ENCODE measurements at regions not wholly inside any gene's neighbourhood (a gene's known extent, or its start where the extent isn't known, plus 50 kb on each side); places are given as distances from the start of the nearest gene placed in this dataset.

DNA sequence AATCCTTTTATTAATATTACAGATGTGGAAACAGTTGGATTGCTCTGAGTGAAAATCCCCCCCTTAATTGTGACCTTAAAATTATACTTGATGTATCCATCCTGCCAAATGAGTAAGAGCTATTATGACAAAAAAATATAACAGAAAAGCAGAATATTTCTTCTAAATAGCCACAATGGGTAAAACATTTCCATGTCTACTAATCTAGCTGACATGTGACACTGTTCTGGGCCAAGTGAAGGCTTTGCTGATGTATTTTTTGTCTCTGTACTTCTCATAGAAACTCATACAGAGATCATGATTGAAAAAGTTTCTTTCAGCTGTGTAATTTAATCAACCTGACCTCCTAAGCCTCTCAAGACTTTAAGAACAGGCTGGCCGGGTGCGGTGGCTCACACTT lies 569.1 kb upstream of the ZFP42 start:
- 77 to 82% methylated on average over 2 of the region's 2 CpGs for WGBS, 2 donors
- no peaks in the 10 kb centered on the region for H3K9me3 ChIP-seq
- H3K4me3 ChIP-seq, result no peak overlapping the region
- DNase-seq (no peak), ATAC-seq (no peak)
- no peaks in the 10 kb centered on the region for H3K4me1 ChIP-seq
- no peak overlapping the region for H3K27ac ChIP-seq
- TF ChIP-seq, protein P1, sequence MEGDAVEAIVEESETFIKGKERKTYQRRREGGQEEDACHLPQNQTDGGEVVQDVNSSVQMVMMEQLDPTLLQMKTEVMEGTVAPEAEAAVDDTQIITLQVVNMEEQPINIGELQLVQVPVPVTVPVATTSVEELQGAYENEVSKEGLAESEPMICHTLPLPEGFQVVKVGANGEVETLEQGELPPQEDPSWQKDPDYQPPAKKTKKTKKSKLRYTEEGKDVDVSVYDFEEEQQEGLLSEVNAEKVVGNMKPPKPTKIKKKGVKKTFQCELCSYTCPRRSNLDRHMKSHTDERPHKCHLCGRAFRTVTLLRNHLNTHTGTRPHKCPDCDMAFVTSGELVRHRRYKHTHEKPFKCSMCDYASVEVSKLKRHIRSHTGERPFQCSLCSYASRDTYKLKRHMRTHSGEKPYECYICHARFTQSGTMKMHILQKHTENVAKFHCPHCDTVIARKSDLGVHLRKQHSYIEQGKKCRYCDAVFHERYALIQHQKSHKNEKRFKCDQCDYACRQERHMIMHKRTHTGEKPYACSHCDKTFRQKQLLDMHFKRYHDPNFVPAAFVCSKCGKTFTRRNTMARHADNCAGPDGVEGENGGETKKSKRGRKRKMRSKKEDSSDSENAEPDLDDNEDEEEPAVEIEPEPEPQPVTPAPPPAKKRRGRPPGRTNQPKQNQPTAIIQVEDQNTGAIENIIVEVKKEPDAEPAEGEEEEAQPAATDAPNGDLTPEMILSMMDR (IDR thresholded peaks at IDR 0.05), result no peak
- TF ChIP-seq POLR2A (IDR thresholded peaks at IDR 0.05), result no peak
- H3K36me3 ChIP-seq (replicated peaks in 1 of 2; ENCODE audit: insufficient read depth in 1 of 2, low read depth in 2 of 2), result no peaks in the 10 kb centered on the region
- no peaks in the 10 kb centered on the region for H3K27me3 ChIP-seq
- intact Hi-C loops (cut with DNase I), result no loop called here

GRCh38 chr4:187432310-187432709 lies 563.3 kb upstream of the ZFP42 start:
- Histone ChIP-seq H3K4me3 (no peak overlapping the region), H3K36me3 (replicated peaks in 1 of 2; ENCODE audit: insufficient read depth in 1 of 2, low read depth in 2 of 2) (no peaks in the 10 kb centered on the region), H3K27me3 (no peaks in the 10 kb centered on the region), H3K9me3 (no peaks in the 10 kb centered on the region), H3K27ac (no peak overlapping the region), H3K4me1 (no peaks in the 10 kb centered on the region)
- intact Hi-C loops (cut with DNase I), result no loop called here
- ATAC-seq (no peak), DNase-seq (no peak)
- TF ChIP-seq POLR2A (IDR thresholded peaks at IDR 0.05), result no peak
- TF ChIP-seq, protein P1 (IDR thresholded peaks at IDR 0.05), result no peak
- WGBS, 2 donors, result 71 to 74% methylated on average over 7 of the region's 7 CpGs

- intact Hi-C loops (cut with DNase I), result no loop called here
- no peaks in the 10 kb centered on the region for H3K9me3 ChIP-seq
- no peak overlapping the region for H3K4me3 ChIP-seq
- WGBS, 2 donors, result 65 to 68% methylated on average over 4 of the region's 4 CpGs
- TF ChIP-seq, protein P1 (IDR thresholded peaks at IDR 0.05), result no peak
- no peak for TF ChIP-seq POLR2A (IDR thresholded peaks at IDR 0.05)
- H3K27ac ChIP-seq, result no peak overlapping the region
- DNase-seq (no peak), ATAC-seq (no peak)
- H3K4me1 ChIP-seq, result no peaks in the 10 kb centered on the region
- H3K27me3 ChIP-seq, result no peaks in the 10 kb centered on the region
- H3K36me3 ChIP-seq (replicated peaks in 1 of 2; ENCODE audit: insufficient read depth in 1 of 2, low read depth in 2 of 2), result no peaks in the 10 kb centered on the region
Observed at GRCh38 chr4:187433141-187433540, 562.4 kb upstream of the ZFP42 start.

DNA sequence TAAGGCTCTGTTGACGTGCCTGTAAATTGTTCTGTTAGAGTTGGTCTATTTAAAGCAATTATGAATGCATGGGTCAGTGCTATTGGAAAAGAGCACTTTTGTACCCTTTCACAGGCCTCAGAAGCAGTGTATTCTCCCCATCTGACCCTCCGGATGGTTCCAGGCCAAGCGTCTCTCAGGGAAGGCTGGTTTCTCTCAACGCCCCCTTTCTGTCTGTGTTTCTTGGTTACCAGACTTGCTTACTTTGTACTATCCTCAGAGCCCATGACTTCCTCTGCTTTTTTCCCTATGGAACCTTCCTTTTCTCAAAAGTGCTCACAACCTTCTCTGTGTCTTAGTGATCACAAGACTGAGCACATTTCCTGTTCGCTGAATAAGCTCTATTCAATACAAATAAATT lies 559.3 kb upstream of the ZFP42 start:
- no peak overlapping the region for H3K27ac ChIP-seq

DNA sequence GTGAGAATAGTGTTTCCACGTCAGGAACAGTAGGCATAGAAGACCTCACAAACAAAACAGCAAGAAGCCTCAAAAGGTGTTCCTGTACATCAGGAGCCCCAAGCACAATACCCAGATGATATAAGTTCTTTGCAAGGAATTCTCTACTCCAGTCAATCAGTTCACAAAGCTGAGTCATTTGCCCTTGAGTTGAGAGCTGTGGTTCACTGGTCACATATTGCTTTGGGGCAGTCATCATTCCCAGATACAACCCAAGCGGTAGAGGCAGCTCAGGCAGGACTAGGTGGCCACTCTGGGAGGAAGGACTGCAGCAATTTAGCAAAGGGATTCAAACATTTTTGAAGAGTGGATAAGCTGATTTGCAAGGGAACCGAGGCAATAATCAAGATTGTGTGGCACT lies 551.5 kb upstream of the ZFP42 start:
- no peaks in the 10 kb centered on the region for H3K27me3 ChIP-seq
- intact Hi-C loops (cut with DNase I), result no loop called here
- H3K27ac ChIP-seq, result no peak overlapping the region
- no peak overlapping the region for H3K4me3 ChIP-seq
- no peaks in the 10 kb centered on the region for H3K9me3 ChIP-seq
- H3K4me1 ChIP-seq, result no peaks in the 10 kb centered on the region
- TF ChIP-seq, protein P1 (IDR thresholded peaks at IDR 0.05), result no peak
- no peak for TF ChIP-seq POLR2A (IDR thresholded peaks at IDR 0.05)
- 62 to 69% methylated on average over 3 of the region's 3 CpGs for WGBS, 2 donors
- no peaks in the 10 kb centered on the region for H3K36me3 ChIP-seq (replicated peaks in 1 of 2; ENCODE audit: insufficient read depth in 1 of 2, low read depth in 2 of 2)
- DNase-seq (no peak), ATAC-seq (no peak)

More for the DNA sequence above, 559.3 kb upstream of the ZFP42 start:
- no peaks in the 10 kb centered on the region for H3K27me3 ChIP-seq
- intact Hi-C loops (cut with DNase I), result no loop called here
- no peaks in the 10 kb centered on the region for H3K4me1 ChIP-seq
- no peaks in the 10 kb centered on the region for H3K36me3 ChIP-seq (replicated peaks in 1 of 2; ENCODE audit: insufficient read depth in 1 of 2, low read depth in 2 of 2)
- H3K9me3 ChIP-seq, result no peaks in the 10 kb centered on the region
- no peak overlapping the region for H3K4me3 ChIP-seq
- ATAC-seq (no peak), DNase-seq (no peak)
- 79 to 82% methylated on average over 5 of the region's 5 CpGs for WGBS, 2 donors
- no peak for TF ChIP-seq POLR2A (IDR thresholded peaks at IDR 0.05)
- TF ChIP-seq, protein P1 (IDR thresholded peaks at IDR 0.05), result no peak

Measured in body of pancreas (tissue), 4 donors.